Endothelial cell of umbilical vein (primary cell): ENCODE measurements at regions not wholly inside any gene's neighbourhood (a gene's known extent, or its start where the extent isn't known, plus 50 kb on each side); places are given as distances from the start of the nearest gene placed in this dataset.

Experiments
- BruUV-seq: library from RNA; stranded (reverse); fragments of 400-500 nt; replicated peaks from 2 replicates; lab custom pipeline; 2021; lab: Mats Ljungman, UMichigan
- CTCF ChIA-PET: fragments of 300-600, 350-600 bp; sonication (Branson Sonifier 250); formaldehyde crosslinking; loops from one replicate; lab custom pipeline; 2021; ENCODE audit warnings: antibody characterized with exemption, inconsistent platforms; lab: Charles Lee
- POLR2A ChIA-PET: fragments of 300-600, 350-600 bp; sonication (Branson Sonifier 250); formaldehyde crosslinking; loops from one replicate; lab custom pipeline; 2021; ENCODE audit warnings: antibody characterized with exemption, inconsistent platforms; lab: Charles Lee
- DNase-seq: peaks from one replicate; pipeline ENCODE4 v3.0.0-alpha.2; 2011; ENCODE audit warnings: low read depth, low spot score
- FAIRE-seq: peaks from 2 replicates; lab custom pipeline; 2011; peaks lifted over from hg19 to GRCh38; lab: Jason Lieb, UNC
- H2AFZ ChIP-seq: 2 replicates; pipeline ENCODE4 v1.6.0; 2012; ENCODE audit warnings: low read depth, low read length, control low read depth, inconsistent platforms
- H3K27ac ChIP-seq: 2 replicates; pipeline ENCODE4 v1.5.1; 2011; ENCODE audit warnings: low read depth, mild to moderate bottlenecking, control low read depth, low read length, moderate library complexity; ENCODE audit not compliant: insufficient read depth
- H3K27me3 ChIP-seq, 2 experiments: 2 replicates each; pipeline versions ENCODE4 v1.6.0 to v1.6.1; 2011; ENCODE audit warnings: low read length in 2 of 2, mixed read lengths in 1 of 2; ENCODE audit not compliant: control insufficient read depth in 2 of 2, insufficient read depth in 2 of 2
- H3K36me3 ChIP-seq, 2 experiments: 2 replicates in 1 of 2; 3 replicates in 1 of 2; pipeline ENCODE4 v1.5.1; 2011; ENCODE audit warnings: low read length in 2 of 2, mild to moderate bottlenecking in 1 of 2, moderate library complexity in 1 of 2; ENCODE audit not compliant: control insufficient read depth in 2 of 2, insufficient read depth in 2 of 2; ENCODE audit errors: extremely low read depth in 1 of 2
- H3K4me1 ChIP-seq: 3 replicates; pipeline ENCODE4 v1.5.1; 2011; ENCODE audit warnings: mild to moderate bottlenecking, low read length; ENCODE audit not compliant: control insufficient read depth, insufficient read depth; ENCODE audit errors: extremely low read depth
- H3K4me2 ChIP-seq: 2 replicates; pipeline ENCODE4 v1.6.1; 2011; ENCODE audit warnings: low read length, control low read depth, mixed read lengths; ENCODE audit not compliant: insufficient read depth
- H3K4me3 ChIP-seq, 3 experiments: fragments of 200-600 bp in 1 of 3; sonication (generic), shearing (Covaris generic) in 1 of 3; replicated peaks in 1 of 3; 2 replicates each; pipeline ENCODE4 v1.5.1; 2011 to 2016; ENCODE audit warnings: control low read depth in 3 of 3, low read length in 3 of 3, mild to moderate bottlenecking in 2 of 3, inconsistent platforms in 1 of 3, low read depth in 1 of 3, moderate library complexity in 1 of 3; ENCODE audit not compliant: insufficient read depth in 1 of 3
- H3K79me2 ChIP-seq: 2 replicates; pipeline ENCODE4 v1.6.0; 2012; ENCODE audit warnings: low read length, inconsistent platforms; ENCODE audit not compliant: control insufficient read depth, insufficient read depth
- H3K9ac ChIP-seq: replicated peaks from 2 replicates; pipeline ENCODE3; 2011; ENCODE audit warnings: low read length, control low read depth; ENCODE audit not compliant: insufficient read depth; ENCODE audit errors: extremely low read depth
- H3K9me1 ChIP-seq: replicated peaks from 3 replicates; pipeline ENCODE4 v1.6.0; 2011; ENCODE audit warnings: mild to moderate bottlenecking, low read length; ENCODE audit not compliant: control insufficient read depth, insufficient read depth; ENCODE audit errors: extremely low read depth
- H3K9me3 ChIP-seq: replicated peaks from 2 replicates; pipeline ENCODE4 v1.5.1; 2012; ENCODE audit warnings: low read length, inconsistent platforms; ENCODE audit not compliant: control insufficient read depth, insufficient read depth
- H4K20me1 ChIP-seq: replicated peaks from 2 replicates; pipeline ENCODE3; 2011; ENCODE audit warnings: mild to moderate bottlenecking, low read length; ENCODE audit not compliant: control insufficient read depth, insufficient read depth; ENCODE audit errors: extremely low read depth
- EZH2 ChIP-seq: IDR thresholded peaks from 2 replicates; pipeline ENCODE4 v1.6.1; 2012; ENCODE audit warnings: borderline replicate concordance, low read depth, mild to moderate bottlenecking, moderate library complexity, low read length, inconsistent platforms; ENCODE audit not compliant: severe bottlenecking
- FOS ChIP-seq: IDR thresholded peaks from 2 replicates; pipeline ENCODE4 v1.6.1; 2011; ENCODE audit warnings: mild to moderate bottlenecking, low read length, moderate library complexity, borderline replicate concordance; ENCODE audit not compliant: insufficient read depth
- GATA2 ChIP-seq: IDR thresholded peaks from 2 replicates; pipeline ENCODE4 v1.7.0; 2011; ENCODE audit warnings: low read depth, mild to moderate bottlenecking, moderate library complexity, mixed read lengths, low read length; ENCODE audit not compliant: insufficient read length, insufficient read depth
- JUN ChIP-seq: IDR thresholded peaks from 2 replicates; pipeline ENCODE4 v1.6.1; 2011; ENCODE audit warnings: borderline replicate concordance, low read depth; ENCODE audit not compliant: insufficient read length, insufficient read depth
- MYC ChIP-seq: IDR thresholded peaks from one replicate; pipeline ENCODE4 v1.6.1; 2011; ENCODE audit warnings: mild to moderate bottlenecking, low read depth, low read length
- POLR2A ChIP-seq: IDR thresholded peaks from 2 replicates; pipeline ENCODE4 v1.6.1; 2012; ENCODE audit warnings: low read depth, mild to moderate bottlenecking, control low read depth, low read length
- POLR2AphosphoS5 ChIP-seq: IDR thresholded peaks from 2 replicates; pipeline ENCODE4 v1.6.1; 2012; ENCODE audit warnings: low read depth, mild to moderate bottlenecking, control low read depth, low read length, moderate library complexity; ENCODE audit not compliant: insufficient read depth
- dilution Hi-C: fragments of 300-500 bp; cut with MboI; formaldehyde crosslinking; loops from one replicate; pipeline ENCODE4 v1.15.0; 2019; ENCODE audit warnings: low sequenced_read_pairs; ENCODE audit not compliant: extremely low pct_ligation_motif_present
- intact Hi-C: fragments of 100-400 bp; cut with micrococcal nuclease; formaldehyde crosslinking; loops from one replicate; pipeline ENCODE4 v1.10.0; 2022
- TF ChIP-seq, protein P1 (sequence below): IDR thresholded peaks from 2 replicates; pipeline ENCODE4 v1.6.1; 2011; ENCODE audit not compliant: insufficient read depth, insufficient read length
- TF ChIP-seq, protein P2 (sequence below), 2 donors: IDR thresholded peaks; 1 replicate in 1 of 2; 2 replicates in 1 of 2; pipeline ENCODE4 v1.5.1; 2011; ENCODE audit warnings: low read length in 2 of 2, mild to moderate bottlenecking in 2 of 2, moderate library complexity in 2 of 2, control low read depth in 1 of 2, inconsistent platforms in 1 of 2, low read depth in 1 of 2; ENCODE audit not compliant: insufficient read depth in 1 of 2; ENCODE audit errors: extremely low read depth in 1 of 2

GRCh38 chr7:142440219-142440905 lies 182.5 kb upstream of the PRSS58 start:
- peak; percentile 69 for FAIRE-seq
- intact Hi-C loops (no loop called here), dilution Hi-C loops (no loop called here)
- Histone ChIP-seq H3K9me1 (no peaks in the 10 kb centered on the region), H4K20me1 (no peaks in the 10 kb centered on the region), H3K9ac (no peak overlapping the region), H3K4me1 (peaks cover 36% of the 10 kb centered on the region), H3K27ac (no peak overlapping the region), H3K27me3 (no peaks in the 10 kb centered on the region), H3K36me3 (no peaks in the 10 kb centered on the region), H3K9me3 (no peaks in the 10 kb centered on the region), H2AFZ (peak overlapping the region; percentile 2), H3K4me2 (peak overlapping the region; percentile 11), H3K79me2 (no peaks in the 10 kb centered on the region), H3K4me3 (no peak overlapping the region)
- ChIA-PET CTCF (interaction anchor here (0.8 to 4.9 kb wide), 9 partner anchors 19 to 147 kb away, joined by 3 to 33 read pairs (median 4); no protein-coding TSS in a partner anchor), POLR2A (no interaction called here)
- TF ChIP-seq, protein P1, sequence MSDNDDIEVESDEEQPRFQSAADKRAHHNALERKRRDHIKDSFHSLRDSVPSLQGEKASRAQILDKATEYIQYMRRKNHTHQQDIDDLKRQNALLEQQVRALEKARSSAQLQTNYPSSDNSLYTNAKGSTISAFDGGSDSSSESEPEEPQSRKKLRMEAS = no peak
- TF ChIP-seq GATA2 (peak; percentile 77), EZH2 (no peak), POLR2A (no peak), FOS (peak; percentile 78), POLR2AphosphoS5 (no peak), MYC (no peak), JUN (peak; percentile 68)
- TF ChIP-seq, protein P2, sequence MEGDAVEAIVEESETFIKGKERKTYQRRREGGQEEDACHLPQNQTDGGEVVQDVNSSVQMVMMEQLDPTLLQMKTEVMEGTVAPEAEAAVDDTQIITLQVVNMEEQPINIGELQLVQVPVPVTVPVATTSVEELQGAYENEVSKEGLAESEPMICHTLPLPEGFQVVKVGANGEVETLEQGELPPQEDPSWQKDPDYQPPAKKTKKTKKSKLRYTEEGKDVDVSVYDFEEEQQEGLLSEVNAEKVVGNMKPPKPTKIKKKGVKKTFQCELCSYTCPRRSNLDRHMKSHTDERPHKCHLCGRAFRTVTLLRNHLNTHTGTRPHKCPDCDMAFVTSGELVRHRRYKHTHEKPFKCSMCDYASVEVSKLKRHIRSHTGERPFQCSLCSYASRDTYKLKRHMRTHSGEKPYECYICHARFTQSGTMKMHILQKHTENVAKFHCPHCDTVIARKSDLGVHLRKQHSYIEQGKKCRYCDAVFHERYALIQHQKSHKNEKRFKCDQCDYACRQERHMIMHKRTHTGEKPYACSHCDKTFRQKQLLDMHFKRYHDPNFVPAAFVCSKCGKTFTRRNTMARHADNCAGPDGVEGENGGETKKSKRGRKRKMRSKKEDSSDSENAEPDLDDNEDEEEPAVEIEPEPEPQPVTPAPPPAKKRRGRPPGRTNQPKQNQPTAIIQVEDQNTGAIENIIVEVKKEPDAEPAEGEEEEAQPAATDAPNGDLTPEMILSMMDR (IDR thresholded peaks at IDR 0.05; ENCODE audit: extremely low read depth in 1 of 2, insufficient read depth in 1 of 2, low read depth in 1 of 2, low read length in 2 of 2) = no peak
- no TSS peak for BruUV-seq
- peak; percentile 35 for DNase-seq
